ENCODE measurements at regions not wholly inside any gene's neighbourhood (a gene's known extent, or its start where the extent isn't known, plus 50 kb on each side); places are given as distances from the start of the nearest gene placed in this dataset.

DNA sequence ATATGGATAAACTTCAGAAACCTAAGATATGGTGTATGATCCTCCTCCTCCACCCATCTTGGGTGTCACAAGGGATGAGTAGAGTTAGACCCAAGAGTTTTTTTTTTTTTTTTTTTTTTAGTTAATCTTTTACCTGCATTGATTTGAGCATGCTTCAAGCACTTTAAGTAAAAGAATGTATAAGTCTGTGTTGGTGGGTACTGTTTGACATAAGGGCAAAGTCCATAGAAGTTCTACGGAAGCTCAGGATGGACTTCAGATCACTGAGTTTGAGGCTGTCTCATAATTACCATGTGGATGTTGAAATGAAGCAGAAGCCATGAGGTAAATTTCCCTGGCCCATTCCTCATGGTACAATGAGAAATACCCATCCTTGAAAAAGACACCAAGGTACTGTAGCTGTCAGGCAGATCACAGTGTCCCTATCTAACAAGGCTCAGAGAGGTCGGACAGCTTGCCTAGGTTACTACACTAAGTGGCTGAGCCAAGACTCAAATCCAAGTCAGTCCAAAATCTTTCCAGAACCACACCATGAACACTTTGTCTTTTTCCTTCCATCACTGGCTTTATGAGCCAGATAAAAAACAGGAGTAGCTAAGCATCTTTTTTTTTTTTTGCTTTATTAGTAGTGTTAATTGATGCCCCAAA, 962.8 kb downstream of the CDH11 start:
- no peak overlapping the region for H3K4me3 ChIP-seq (ENCODE audit: low read depth in 1 of 2, low read length in 2 of 2)
- no peaks in the 10 kb centered on the region for H3K9me3 ChIP-seq (ENCODE audit: control insufficient read depth in 1 of 2, low read length in 2 of 2)
- no peaks in the 10 kb centered on the region for H3K36me3 ChIP-seq (ENCODE audit: control insufficient read depth in 1 of 2, insufficient read depth in 2 of 2, low read length in 2 of 2)
- no peaks in the 10 kb centered on the region for H3K4me1 ChIP-seq (ENCODE audit: control insufficient read depth in 1 of 2, insufficient read depth in 2 of 2, low read length in 2 of 2)
- H3K27me3 ChIP-seq (ENCODE audit: low read depth, low read length), result no peaks in the 10 kb centered on the region
- no peak overlapping the region for H3K27ac ChIP-seq (ENCODE audit: low read length)

DNA sequence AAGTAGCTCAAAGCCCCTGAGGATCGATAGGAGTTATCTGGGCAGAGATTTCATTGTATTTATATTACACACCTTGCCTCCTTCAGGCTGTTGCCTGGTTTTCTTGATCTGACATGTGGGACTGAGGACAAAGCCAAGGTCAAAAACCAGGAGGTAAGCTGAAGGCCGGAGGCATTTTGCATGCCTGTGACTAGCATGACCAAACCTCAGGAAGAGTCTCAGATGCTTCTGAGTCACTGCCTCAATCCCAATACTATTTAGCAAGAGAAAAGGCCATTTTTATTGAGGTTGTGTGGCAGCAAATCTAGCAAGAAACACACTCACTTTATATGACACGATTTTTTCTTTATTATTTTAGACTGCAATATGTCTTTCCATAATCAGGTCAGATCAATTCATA, 968.1 kb downstream of the CDH11 start:
- Histone ChIP-seq H3K9me3 (ENCODE audit: control insufficient read depth in 1 of 2, low read length in 2 of 2) (no peaks in the 10 kb centered on the region), H3K27ac (ENCODE audit: low read length) (no peak overlapping the region), H3K4me1 (ENCODE audit: control insufficient read depth in 1 of 2, insufficient read depth in 2 of 2, low read length in 2 of 2) (no peaks in the 10 kb centered on the region), H3K27me3 (ENCODE audit: low read depth, low read length) (no peaks in the 10 kb centered on the region), H3K4me3 (ENCODE audit: low read depth in 1 of 2, low read length in 2 of 2) (no peak overlapping the region), H3K36me3 (ENCODE audit: control insufficient read depth in 1 of 2, insufficient read depth in 2 of 2, low read length in 2 of 2) (no peaks in the 10 kb centered on the region)

DNA sequence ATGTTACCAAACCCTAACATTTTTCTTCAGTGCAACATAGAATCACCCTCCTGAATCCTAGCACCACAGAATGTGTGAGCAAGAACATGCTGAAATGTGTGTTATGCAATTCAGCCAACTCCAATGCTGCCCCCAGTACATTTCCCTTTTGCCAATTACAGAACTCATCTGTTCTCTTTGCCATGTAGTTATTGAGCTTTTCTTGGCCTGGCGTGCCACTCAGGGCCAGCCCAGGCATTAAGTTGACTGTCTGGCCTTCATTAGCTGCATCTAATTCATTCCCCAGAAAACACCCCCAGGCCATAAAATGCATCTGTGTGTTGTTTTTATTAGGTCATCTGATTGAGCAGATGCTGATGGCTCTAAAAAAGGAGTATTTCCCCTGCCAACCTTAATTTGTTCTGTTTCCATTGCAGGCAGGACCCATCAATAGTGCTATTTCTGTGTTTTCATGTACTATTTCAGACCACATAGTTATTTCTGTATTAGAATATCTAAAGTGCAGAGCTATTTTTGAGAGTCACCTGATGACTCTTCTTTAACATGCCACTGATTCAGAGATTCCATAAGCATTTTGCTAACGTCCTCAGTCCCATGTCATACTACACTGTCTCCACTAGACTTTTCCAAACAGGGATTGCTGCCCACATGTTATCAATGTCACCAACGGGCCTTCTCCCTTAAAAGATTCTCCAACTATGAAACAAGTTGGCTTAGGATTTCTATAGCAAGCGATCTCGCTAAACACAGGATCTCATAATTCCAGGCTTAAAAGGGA, 969.7 kb downstream of the CDH11 start:
- H3K4me1 ChIP-seq (ENCODE audit: control insufficient read depth in 1 of 2, insufficient read depth in 2 of 2, low read length in 2 of 2), result no peaks in the 10 kb centered on the region
- H3K36me3 ChIP-seq (ENCODE audit: control insufficient read depth in 1 of 2, insufficient read depth in 2 of 2, low read length in 2 of 2), result no peaks in the 10 kb centered on the region
- no peaks in the 10 kb centered on the region for H3K9me3 ChIP-seq (ENCODE audit: control insufficient read depth in 1 of 2, low read length in 2 of 2)
- H3K4me3 ChIP-seq (ENCODE audit: low read depth in 1 of 2, low read length in 2 of 2), result no peak overlapping the region
- no peaks in the 10 kb centered on the region for H3K27me3 ChIP-seq (ENCODE audit: low read depth, low read length)
- H3K27ac ChIP-seq (ENCODE audit: low read length), result no peak overlapping the region

DNA sequence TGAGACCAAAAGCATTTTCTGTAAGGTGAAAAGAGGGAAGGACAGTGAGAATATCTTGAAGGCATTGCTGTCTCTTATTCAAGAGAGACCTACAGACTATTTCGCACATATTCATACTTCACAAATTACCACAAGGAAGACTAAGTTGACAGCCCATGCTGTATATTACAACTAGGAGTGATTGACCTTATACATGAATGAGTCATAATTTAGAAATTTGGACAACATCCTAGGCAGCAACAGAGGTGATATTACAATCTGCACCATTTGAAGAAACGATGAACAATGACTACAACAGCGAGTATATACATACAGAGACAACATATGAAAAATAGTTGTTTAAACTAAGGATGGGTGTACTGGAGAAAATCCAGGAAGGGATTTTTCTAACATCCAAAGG, 971.7 kb downstream of the CDH11 start:
- Histone ChIP-seq H3K9me3 (ENCODE audit: control insufficient read depth in 1 of 2, low read length in 2 of 2) (no peaks in the 10 kb centered on the region), H3K4me3 (ENCODE audit: low read depth in 1 of 2, low read length in 2 of 2) (no peak overlapping the region), H3K27ac (ENCODE audit: low read length) (no peak overlapping the region), H3K36me3 (ENCODE audit: control insufficient read depth in 1 of 2, insufficient read depth in 2 of 2, low read length in 2 of 2) (no peaks in the 10 kb centered on the region), H3K4me1 (ENCODE audit: control insufficient read depth in 1 of 2, insufficient read depth in 2 of 2, low read length in 2 of 2) (no peaks in the 10 kb centered on the region), H3K27me3 (ENCODE audit: low read depth, low read length) (no peaks in the 10 kb centered on the region)

DNA sequence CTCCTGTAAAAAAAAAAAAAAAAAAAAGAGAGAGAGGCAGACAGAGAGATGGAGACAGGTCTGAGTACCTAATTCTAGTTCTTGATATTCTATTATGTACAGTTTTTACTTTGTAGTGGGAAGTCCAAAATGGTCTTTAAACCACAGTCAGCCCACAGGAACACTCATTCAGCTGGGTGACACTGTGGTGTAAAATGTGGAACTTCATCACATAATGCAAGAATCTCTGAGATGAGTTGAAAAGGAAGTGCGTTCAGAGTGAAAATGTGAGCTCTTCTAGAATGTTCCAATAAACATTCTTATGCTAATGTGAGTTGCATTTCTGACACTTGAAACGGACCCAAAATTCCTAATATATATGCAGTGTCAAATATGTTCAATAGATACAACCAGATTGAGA, 972.1 kb downstream of the CDH11 start:
- Histone ChIP-seq H3K4me1 (ENCODE audit: control insufficient read depth in 1 of 2, insufficient read depth in 2 of 2, low read length in 2 of 2) (no peaks in the 10 kb centered on the region), H3K4me3 (ENCODE audit: low read depth in 1 of 2, low read length in 2 of 2) (no peak overlapping the region), H3K9me3 (ENCODE audit: control insufficient read depth in 1 of 2, low read length in 2 of 2) (no peaks in the 10 kb centered on the region)

DNA sequence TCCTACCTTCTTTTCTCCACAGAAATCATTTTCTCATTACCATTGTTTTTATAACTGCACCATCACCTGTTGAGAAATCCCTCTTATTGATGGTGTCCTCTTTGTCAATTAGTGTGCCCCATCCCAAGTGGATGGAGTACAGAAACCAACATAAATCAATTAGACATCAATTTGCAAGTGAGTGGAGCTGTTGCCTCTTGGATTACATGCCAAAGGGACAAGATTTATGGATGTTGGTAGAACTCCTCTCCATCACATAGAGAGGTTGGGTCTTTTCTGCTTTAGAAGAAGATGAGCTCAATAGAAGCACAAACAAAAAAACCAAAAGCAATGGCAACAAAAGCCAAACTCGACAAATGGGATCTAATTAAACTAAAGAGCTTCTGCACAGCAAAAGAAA, 973.5 kb downstream of the CDH11 start:
- Histone ChIP-seq H3K4me3 (ENCODE audit: low read depth in 1 of 2, low read length in 2 of 2) (no peak overlapping the region), H3K9me3 (ENCODE audit: control insufficient read depth in 1 of 2, low read length in 2 of 2) (no peaks in the 10 kb centered on the region), H3K36me3 (ENCODE audit: control insufficient read depth in 1 of 2, insufficient read depth in 2 of 2, low read length in 2 of 2) (no peaks in the 10 kb centered on the region), H3K27ac (ENCODE audit: low read length) (no peak overlapping the region), H3K27me3 (ENCODE audit: low read depth, low read length) (no peaks in the 10 kb centered on the region), H3K4me1 (ENCODE audit: control insufficient read depth in 1 of 2, insufficient read depth in 2 of 2, low read length in 2 of 2) (no peaks in the 10 kb centered on the region)

More for the DNA sequence above, 972.1 kb downstream of the CDH11 start:
- Histone ChIP-seq H3K27me3 (ENCODE audit: low read depth, low read length) (no peaks in the 10 kb centered on the region), H3K36me3 (ENCODE audit: control insufficient read depth in 1 of 2, insufficient read depth in 2 of 2, low read length in 2 of 2) (no peaks in the 10 kb centered on the region), H3K27ac (ENCODE audit: low read length) (no peak overlapping the region)

DNA sequence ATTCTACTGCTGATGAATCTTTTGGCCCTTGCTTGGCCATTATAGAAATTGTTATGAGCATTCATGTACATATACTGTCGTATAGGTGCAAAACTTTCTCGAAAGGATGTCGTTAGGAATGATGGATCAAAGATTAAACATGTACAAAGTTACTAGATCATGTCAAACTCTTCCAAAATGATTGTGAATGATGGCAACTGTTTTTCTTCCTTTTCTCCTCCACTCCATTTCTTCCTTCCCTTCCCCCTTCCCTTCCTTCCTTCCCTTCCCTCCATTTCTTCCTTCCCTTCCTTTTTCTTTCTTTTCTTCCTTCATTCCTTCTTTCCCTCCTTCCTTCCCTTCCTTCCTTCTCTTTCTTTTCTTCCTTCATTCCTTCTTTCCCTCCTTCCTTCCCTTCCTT, 973.9 kb downstream of the CDH11 start:
- Histone ChIP-seq H3K4me3 (ENCODE audit: low read depth in 1 of 2, low read length in 2 of 2) (no peak overlapping the region), H3K27me3 (ENCODE audit: low read depth, low read length) (no peaks in the 10 kb centered on the region), H3K4me1 (ENCODE audit: control insufficient read depth in 1 of 2, insufficient read depth in 2 of 2, low read length in 2 of 2) (no peaks in the 10 kb centered on the region)

DNA sequence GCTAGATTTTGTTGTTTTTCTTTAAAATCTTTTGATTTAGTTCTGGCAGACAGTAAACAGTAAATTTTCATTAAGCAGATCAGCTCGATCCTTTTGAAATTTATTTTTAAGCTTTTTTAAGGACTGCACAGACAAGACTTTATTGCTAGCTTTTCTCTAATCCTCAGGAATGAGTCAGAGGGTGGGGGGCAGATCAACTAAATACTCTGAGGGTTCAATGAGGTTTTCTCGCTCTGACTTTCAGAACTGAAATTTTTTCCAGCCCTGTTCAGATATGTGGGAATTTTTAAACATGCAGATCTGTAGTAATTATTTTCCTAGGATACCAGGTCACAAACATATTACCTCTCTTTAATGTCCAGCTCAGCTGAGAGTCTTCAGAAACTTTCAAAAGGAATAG, 977.2 kb downstream of the CDH11 start:
- H3K9me3 ChIP-seq (ENCODE audit: control insufficient read depth in 1 of 2, low read length in 2 of 2), result no peaks in the 10 kb centered on the region
- H3K27me3 ChIP-seq (ENCODE audit: low read depth, low read length), result no peaks in the 10 kb centered on the region
- no peaks in the 10 kb centered on the region for H3K36me3 ChIP-seq (ENCODE audit: control insufficient read depth in 1 of 2, insufficient read depth in 2 of 2, low read length in 2 of 2)
- H3K4me3 ChIP-seq (ENCODE audit: low read depth in 1 of 2, low read length in 2 of 2), result no peak overlapping the region
- H3K27ac ChIP-seq (ENCODE audit: low read length), result no peak overlapping the region
- H3K4me1 ChIP-seq (ENCODE audit: control insufficient read depth in 1 of 2, insufficient read depth in 2 of 2, low read length in 2 of 2), result no peaks in the 10 kb centered on the region

More for the DNA sequence above, 973.9 kb downstream of the CDH11 start:
- Histone ChIP-seq H3K27ac (ENCODE audit: low read length) (no peak overlapping the region), H3K9me3 (ENCODE audit: control insufficient read depth in 1 of 2, low read length in 2 of 2) (no peaks in the 10 kb centered on the region), H3K36me3 (ENCODE audit: control insufficient read depth in 1 of 2, insufficient read depth in 2 of 2, low read length in 2 of 2) (no peaks in the 10 kb centered on the region)

DNA sequence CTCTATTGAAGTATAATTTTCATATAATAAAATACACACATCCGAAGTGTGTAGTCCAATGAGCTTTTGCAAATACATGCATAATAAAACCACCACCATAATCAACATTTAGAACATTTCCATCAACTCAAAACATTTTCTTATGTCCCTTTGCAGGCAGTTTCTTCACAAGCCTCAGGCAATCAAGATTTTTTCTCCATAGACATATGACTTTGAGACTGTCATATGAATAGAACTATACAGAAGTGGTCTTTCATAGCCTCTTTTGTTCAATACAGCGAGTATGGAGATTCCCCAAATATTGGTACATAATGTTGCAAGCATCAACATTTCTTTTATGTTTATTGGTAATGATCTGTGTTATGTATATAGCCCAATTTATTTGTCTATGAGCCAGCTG, 983.2 kb downstream of the CDH11 start:
- Histone ChIP-seq H3K4me3 (ENCODE audit: low read depth in 1 of 2, low read length in 2 of 2) (no peak overlapping the region), H3K36me3 (ENCODE audit: control insufficient read depth in 1 of 2, insufficient read depth in 2 of 2, low read length in 2 of 2) (no peaks in the 10 kb centered on the region), H3K27me3 (ENCODE audit: low read depth, low read length) (no peaks in the 10 kb centered on the region)

DNA sequence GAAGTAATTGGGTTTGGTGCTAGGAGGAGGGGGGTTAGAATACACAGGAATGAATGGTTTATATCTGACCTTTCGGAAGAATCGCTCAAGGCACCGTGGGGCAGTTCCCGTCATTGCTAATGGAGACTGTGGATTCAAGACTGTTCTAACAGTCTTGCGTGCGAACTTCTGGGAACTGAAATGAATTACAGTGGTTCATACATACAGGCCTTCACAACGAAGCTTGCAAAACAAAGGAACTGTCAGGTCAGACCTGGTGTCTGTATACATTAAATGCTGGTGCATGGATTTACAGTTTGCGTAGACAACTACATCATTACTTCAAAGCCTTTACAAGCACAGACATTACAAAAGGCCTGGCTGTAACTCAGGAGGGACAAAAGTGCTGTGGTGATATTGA, 983.9 kb downstream of the CDH11 start:
- H3K27ac ChIP-seq (ENCODE audit: low read length), result no peak overlapping the region
- no peak overlapping the region for H3K4me3 ChIP-seq (ENCODE audit: low read depth in 1 of 2, low read length in 2 of 2)
- H3K27me3 ChIP-seq (ENCODE audit: low read depth, low read length), result no peaks in the 10 kb centered on the region
- H3K36me3 ChIP-seq (ENCODE audit: control insufficient read depth in 1 of 2, insufficient read depth in 2 of 2, low read length in 2 of 2), result no peaks in the 10 kb centered on the region
- no peaks in the 10 kb centered on the region for H3K4me1 ChIP-seq (ENCODE audit: control insufficient read depth in 1 of 2, insufficient read depth in 2 of 2, low read length in 2 of 2)
- no peaks in the 10 kb centered on the region for H3K9me3 ChIP-seq (ENCODE audit: control insufficient read depth in 1 of 2, low read length in 2 of 2)

More for the DNA sequence above, 983.2 kb downstream of the CDH11 start:
- Histone ChIP-seq H3K4me1 (ENCODE audit: control insufficient read depth in 1 of 2, insufficient read depth in 2 of 2, low read length in 2 of 2) (no peaks in the 10 kb centered on the region), H3K27ac (ENCODE audit: low read length) (no peak overlapping the region), H3K9me3 (ENCODE audit: control insufficient read depth in 1 of 2, low read length in 2 of 2) (no peaks in the 10 kb centered on the region)

DNA sequence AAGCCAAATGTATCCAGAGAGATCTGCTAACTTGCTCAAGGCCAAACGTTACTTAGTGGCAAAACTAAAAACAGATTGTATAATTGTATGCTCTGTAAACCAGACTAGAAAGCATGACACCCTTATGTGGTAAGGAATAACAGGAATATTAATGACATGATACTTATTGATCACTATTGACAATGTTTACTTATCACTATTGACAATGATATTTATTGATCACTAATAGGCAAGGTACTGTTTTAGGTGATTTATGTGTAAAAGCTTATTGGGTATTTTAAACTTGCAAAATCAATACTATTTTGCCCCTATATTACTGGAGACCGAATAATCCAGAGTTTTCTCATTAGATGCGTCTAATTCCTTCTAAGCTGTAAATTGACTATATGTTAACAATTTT, 985.1 kb downstream of the CDH11 start:
- Histone ChIP-seq H3K4me1 (ENCODE audit: control insufficient read depth in 1 of 2, insufficient read depth in 2 of 2, low read length in 2 of 2) (no peaks in the 10 kb centered on the region), H3K36me3 (ENCODE audit: control insufficient read depth in 1 of 2, insufficient read depth in 2 of 2, low read length in 2 of 2) (no peaks in the 10 kb centered on the region), H3K27ac (ENCODE audit: low read length) (no peak overlapping the region)

DNA sequence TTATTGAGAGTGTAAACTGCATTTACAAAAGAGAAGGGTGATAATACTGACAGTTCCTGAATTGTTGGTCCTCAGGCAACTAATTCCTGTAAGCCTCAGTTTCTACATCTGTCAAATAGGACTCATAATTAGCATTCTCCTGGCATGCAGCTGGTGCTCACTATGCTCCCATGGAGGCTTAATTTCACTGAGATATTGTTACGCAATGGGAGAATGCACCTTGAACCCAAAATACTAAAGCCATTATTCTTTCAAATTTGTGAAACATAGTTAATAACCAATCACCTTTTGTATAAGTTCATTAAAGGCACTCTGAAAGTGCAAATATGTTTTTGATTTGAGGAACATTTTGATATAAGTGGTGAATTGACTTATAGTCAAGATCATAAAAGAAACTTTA, 985.5 kb downstream of the CDH11 start:
- H3K27me3 ChIP-seq (ENCODE audit: low read depth, low read length), result no peaks in the 10 kb centered on the region
- H3K9me3 ChIP-seq (ENCODE audit: control insufficient read depth in 1 of 2, low read length in 2 of 2), result no peaks in the 10 kb centered on the region
- no peak overlapping the region for H3K4me3 ChIP-seq (ENCODE audit: low read depth in 1 of 2, low read length in 2 of 2)
- no peak overlapping the region for H3K27ac ChIP-seq (ENCODE audit: low read length)
- H3K4me1 ChIP-seq (ENCODE audit: control insufficient read depth in 1 of 2, insufficient read depth in 2 of 2, low read length in 2 of 2), result no peaks in the 10 kb centered on the region
- H3K36me3 ChIP-seq (ENCODE audit: control insufficient read depth in 1 of 2, insufficient read depth in 2 of 2, low read length in 2 of 2), result no peaks in the 10 kb centered on the region

More for the DNA sequence above, 985.1 kb downstream of the CDH11 start:
- Histone ChIP-seq H3K4me3 (ENCODE audit: low read depth in 1 of 2, low read length in 2 of 2) (no peak overlapping the region), H3K9me3 (ENCODE audit: control insufficient read depth in 1 of 2, low read length in 2 of 2) (no peaks in the 10 kb centered on the region), H3K27me3 (ENCODE audit: low read depth, low read length) (no peaks in the 10 kb centered on the region)

All from muscle layer of duodenum (tissue), 2 donors.